Neutrophil (primary cell): ENCODE measurements at regions not wholly inside any gene's neighbourhood (a gene's known extent, or its start where the extent isn't known, plus 50 kb on each side); places are given as distances from the start of the nearest gene placed in this dataset.

Experiments
- H3K27ac ChIP-seq: fragments of 200-600 bp; sonication (generic); 2 replicates; pipeline ENCODE4 v1.5.1; 2016; ENCODE audit warnings: mild to moderate bottlenecking, moderate library complexity
- H3K27me3 ChIP-seq: fragments of 200-600 bp; sonication (generic); 2 replicates; pipeline ENCODE4 v1.6.0; 2016; ENCODE audit warnings: mild to moderate bottlenecking
- H3K36me3 ChIP-seq: fragments of 200-600 bp; sonication (generic); 2 replicates; pipeline ENCODE4 v1.5.1; 2017
- H3K4me1 ChIP-seq, 2 experiments: fragments of 200-600 bp in 1 of 2; sonication (generic) in 1 of 2; 1 replicate in 1 of 2; 2 replicates in 1 of 2; pipeline versions ENCODE4 v1.5.1 to v1.6.1; 2013 to 2016; ENCODE audit warnings: low read depth in 1 of 2, low read length in 1 of 2, mild to moderate bottlenecking in 1 of 2, moderate library complexity in 1 of 2; ENCODE audit not compliant: control insufficient read depth in 1 of 2, insufficient read depth in 1 of 2
- H3K4me3 ChIP-seq, 2 experiments: fragments of 200-600 bp in 1 of 2; sonication (generic) in 1 of 2; 1 replicate in 1 of 2; 2 replicates in 1 of 2; pipeline ENCODE4 v1.5.1; 2013 to 2016; ENCODE audit warnings: low read depth in 1 of 2, low read length in 1 of 2, mild to moderate bottlenecking in 1 of 2, moderate library complexity in 1 of 2
- H3K9me3 ChIP-seq: fragments of 200-600 bp; sonication (generic); 2 replicates; pipeline ENCODE4 v1.5.1; 2016
- TF ChIP-seq, protein P1 (sequence below): fragments of 200-600 bp; sonication (generic); IDR thresholded peaks from 2 replicates; pipeline ENCODE4 v1.5.1; 2016; ENCODE audit warnings: antibody characterized with exemption

DNA sequence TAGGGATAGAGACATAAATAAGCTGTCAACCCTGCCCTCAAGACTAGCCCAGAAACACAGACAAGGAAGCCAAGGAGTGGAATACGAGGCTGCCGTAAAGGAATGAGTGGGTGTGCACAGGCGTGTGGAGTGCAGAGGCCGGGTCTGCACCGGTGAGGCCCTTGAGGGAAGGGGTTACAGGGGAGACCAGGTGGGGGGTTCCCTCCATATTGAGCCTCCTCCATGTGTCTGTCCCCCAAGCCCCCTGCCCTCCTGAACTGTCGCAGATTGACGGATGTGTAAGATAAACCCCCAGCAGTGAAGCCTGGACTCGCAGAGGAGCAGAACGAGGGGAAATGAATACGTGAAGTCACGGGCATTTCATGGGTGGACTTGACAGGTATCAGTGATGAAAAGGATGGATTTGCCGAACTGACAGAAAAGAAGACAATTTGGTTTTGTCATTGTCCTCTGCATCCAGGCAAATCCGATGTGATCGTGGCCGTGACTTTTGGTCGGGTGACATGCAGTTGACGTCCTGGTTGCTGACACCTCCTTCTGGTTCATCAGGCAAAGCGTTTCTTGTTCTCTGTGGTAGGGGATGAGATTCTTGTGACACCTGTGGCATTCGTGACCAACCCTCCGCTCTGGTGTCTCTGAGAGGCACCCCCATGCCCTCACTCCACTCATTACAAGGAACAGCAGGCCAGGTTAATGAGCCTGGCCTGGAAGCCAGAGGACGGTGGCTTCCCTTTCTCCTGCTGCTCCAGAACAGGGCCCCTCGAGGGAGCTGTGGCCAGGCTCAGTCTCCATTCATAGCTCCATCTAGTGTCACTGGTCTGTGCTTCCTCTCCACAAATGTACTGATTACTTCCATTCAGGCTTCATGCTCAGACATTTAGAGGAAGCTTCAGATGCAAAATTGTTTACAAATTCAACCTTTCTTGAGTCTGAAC lies 223.1 kb upstream of the B3GAT1 start:
- TF ChIP-seq, protein P1, sequence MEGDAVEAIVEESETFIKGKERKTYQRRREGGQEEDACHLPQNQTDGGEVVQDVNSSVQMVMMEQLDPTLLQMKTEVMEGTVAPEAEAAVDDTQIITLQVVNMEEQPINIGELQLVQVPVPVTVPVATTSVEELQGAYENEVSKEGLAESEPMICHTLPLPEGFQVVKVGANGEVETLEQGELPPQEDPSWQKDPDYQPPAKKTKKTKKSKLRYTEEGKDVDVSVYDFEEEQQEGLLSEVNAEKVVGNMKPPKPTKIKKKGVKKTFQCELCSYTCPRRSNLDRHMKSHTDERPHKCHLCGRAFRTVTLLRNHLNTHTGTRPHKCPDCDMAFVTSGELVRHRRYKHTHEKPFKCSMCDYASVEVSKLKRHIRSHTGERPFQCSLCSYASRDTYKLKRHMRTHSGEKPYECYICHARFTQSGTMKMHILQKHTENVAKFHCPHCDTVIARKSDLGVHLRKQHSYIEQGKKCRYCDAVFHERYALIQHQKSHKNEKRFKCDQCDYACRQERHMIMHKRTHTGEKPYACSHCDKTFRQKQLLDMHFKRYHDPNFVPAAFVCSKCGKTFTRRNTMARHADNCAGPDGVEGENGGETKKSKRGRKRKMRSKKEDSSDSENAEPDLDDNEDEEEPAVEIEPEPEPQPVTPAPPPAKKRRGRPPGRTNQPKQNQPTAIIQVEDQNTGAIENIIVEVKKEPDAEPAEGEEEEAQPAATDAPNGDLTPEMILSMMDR: no peak
- H3K4me3 ChIP-seq: no peak overlapping the region

DNA sequence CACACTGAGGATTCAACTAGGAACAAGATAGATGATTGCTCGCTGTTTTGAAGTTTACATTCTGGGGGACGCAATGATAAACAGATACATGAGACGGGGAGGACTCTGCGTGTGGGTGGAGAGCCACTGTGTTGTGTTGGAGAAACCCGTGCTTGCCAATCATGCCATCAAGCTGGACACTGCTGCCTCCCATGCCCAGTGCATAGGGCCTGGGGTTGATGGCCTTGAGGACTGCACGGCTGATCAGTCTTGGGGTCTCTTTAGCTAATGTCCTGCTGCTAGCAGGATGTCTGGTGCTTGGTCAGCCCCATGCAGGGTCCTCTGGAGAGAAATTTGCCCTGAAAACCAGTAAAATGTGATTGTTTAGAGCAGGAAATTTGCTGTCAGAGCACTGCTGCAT lies 221.2 kb upstream of the B3GAT1 start:
- Histone ChIP-seq H3K4me3 (no peak overlapping the region), H3K27me3 (no peaks in the 10 kb centered on the region), H3K27ac (no peak overlapping the region), H3K4me1 (no peaks in the 10 kb centered on the region), H3K36me3 (no peaks in the 10 kb centered on the region), H3K9me3 (no peaks in the 10 kb centered on the region)
- TF ChIP-seq, protein P1: no peak

More for the DNA sequence above, 223.1 kb upstream of the B3GAT1 start:
- H3K27me3 ChIP-seq: no peaks in the 10 kb centered on the region
- H3K9me3 ChIP-seq: no peaks in the 10 kb centered on the region
- no peak overlapping the region for H3K27ac ChIP-seq
- H3K4me1 ChIP-seq: no peaks in the 10 kb centered on the region
- no peaks in the 10 kb centered on the region for H3K36me3 ChIP-seq

DNA sequence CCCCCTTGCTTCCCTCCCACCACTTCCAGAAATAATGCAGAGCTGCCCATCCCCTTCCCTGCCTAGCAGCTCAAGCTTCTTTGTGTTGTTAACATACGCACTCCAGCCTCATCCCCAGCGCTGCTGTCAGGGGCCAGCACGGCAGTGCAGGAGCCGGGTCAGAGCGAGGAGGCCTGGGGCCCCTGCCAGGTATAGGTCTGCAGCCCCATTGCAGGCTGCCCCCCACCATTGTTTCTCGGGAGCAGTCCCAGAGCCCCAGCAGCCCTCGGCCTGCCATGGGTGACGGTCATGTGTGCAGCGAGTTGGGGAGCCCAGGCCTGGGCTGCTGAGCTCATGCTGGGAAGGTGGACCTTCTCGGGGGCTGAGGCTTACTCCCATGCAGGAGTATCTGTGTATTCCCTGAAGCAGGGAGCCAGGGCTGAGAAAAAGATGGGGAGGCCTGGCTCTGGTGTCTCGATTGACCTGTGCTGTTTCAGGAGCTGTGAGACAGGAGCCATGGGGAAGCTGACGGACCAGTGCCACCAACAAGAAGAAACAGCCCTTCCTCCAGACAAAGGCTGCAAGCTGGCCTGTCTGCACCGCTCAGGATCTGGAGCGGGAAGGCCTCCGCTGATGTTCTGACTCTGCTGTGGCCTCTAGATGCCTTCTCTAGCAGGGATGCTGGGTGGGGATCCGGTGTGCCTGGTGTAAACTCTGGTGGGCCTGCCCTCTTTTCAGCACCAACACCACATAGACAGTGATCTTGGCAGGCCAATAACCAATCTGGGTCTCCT lies 220.5 kb upstream of the B3GAT1 start:
- no peaks in the 10 kb centered on the region for H3K36me3 ChIP-seq
- no peaks in the 10 kb centered on the region for H3K9me3 ChIP-seq
- H3K4me1 ChIP-seq: no peaks in the 10 kb centered on the region
- no peak overlapping the region for H3K4me3 ChIP-seq
- H3K27me3 ChIP-seq: no peaks in the 10 kb centered on the region
- TF ChIP-seq, protein P1: no peak
- no peak overlapping the region for H3K27ac ChIP-seq

DNA sequence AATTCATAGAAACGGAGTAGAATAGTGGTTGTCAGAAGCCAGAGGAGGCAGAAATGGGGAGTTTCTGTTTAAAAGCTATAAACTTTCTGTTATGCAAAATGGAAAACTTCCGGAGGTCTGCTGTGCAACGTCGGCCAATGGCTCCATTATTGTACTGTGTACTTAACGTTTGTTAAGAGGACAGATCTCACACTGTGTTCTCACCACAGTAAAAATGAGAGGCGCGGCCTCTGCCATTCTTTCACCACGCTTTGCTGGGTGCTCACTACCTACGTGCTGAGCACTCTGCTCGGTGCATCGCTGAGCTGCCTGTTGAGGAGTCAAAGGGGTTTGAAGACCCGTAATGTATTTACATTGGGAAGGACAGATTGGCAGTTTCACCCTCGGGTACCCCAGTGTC lies 218.8 kb upstream of the B3GAT1 start:
- TF ChIP-seq, protein P1: no peak
- Histone ChIP-seq H3K4me1 (no peaks in the 10 kb centered on the region), H3K4me3 (no peak overlapping the region), H3K27ac (no peak overlapping the region), H3K27me3 (no peaks in the 10 kb centered on the region), H3K36me3 (no peaks in the 10 kb centered on the region), H3K9me3 (no peaks in the 10 kb centered on the region)

DNA sequence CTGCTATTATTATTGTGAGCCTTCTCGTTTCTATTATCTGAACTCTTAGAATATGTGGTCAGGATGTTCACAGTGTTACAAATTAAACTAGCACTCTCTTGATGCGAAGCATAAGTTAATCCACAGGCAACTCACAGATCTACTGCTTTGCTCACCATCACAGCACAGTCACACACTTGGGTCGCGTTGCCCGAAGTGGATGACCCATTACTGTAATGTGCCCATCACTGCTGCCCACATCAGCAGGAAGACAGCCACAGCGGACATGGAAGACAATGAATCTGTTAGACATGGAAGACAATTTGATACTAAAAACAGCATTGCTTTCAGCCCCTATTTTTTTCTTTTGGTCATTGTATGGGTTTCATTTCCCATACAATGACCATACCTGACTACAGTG lies 216.4 kb upstream of the B3GAT1 start:
- no peaks in the 10 kb centered on the region for H3K9me3 ChIP-seq
- H3K27me3 ChIP-seq: no peaks in the 10 kb centered on the region
- H3K4me3 ChIP-seq: no peak overlapping the region
- no peaks in the 10 kb centered on the region for H3K4me1 ChIP-seq
- no peaks in the 10 kb centered on the region for H3K36me3 ChIP-seq
- no peak overlapping the region for H3K27ac ChIP-seq
- TF ChIP-seq, protein P1: no peak
